Heart left ventricle (tissue), 16 donors: ENCODE measurements at regions not wholly inside any gene's neighbourhood (a gene's known extent, or its start where the extent isn't known, plus 50 kb on each side); places are given as distances from the start of the nearest gene placed in this dataset.

Experiments
- ATAC-seq, 4 donors: fragments of 200-7000 bp; cut with Tn5 transposase; one replicate each; pipeline ENCODE4 v1.9.1; 2020 to 2022; ENCODE audit warnings: moderate library complexity in 4 of 4, mild to moderate bottlenecking in 3 of 4, moderate number of reproducible peaks in 1 of 4
- DNase-seq, 5 donors: peaks; one replicate each; pipeline ENCODE4 v3.0.0-alpha.2; 2020
- H3K27ac ChIP-seq, 12 donors: fragments of 200-600 bp; sonication (generic) in 4 of 12; one replicate each; pipeline versions ENCODE4 v1.5.0 to v1.8.0; 2016 to 2022; ENCODE audit warnings: mild to moderate bottlenecking in 2 of 12
- H3K27me3 ChIP-seq, 9 donors: fragments of 200-600 bp; sonication (generic) in 2 of 9; one replicate each; pipeline versions ENCODE4 v1.5.1 to v1.8.0; 2016 to 2022; ENCODE audit warnings: mild to moderate bottlenecking in 3 of 9
- H3K36me3 ChIP-seq, 9 donors: fragments of 200-600 bp; sonication (generic) in 2 of 9; one replicate each; pipeline versions ENCODE4 v1.5.0 to v1.8.0; 2018 to 2022; ENCODE audit warnings: mild to moderate bottlenecking in 2 of 9
- H3K4me1 ChIP-seq, 12 donors: fragments of 200-600 bp; sonication (generic) in 4 of 12; one replicate each; pipeline versions ENCODE4 v1.5.0 to v1.8.0; 2016 to 2022; ENCODE audit warnings: mild to moderate bottlenecking in 3 of 12
- H3K4me3 ChIP-seq, 12 donors: fragments of 200-600 bp; sonication (generic) in 4 of 12; one replicate each; pipeline versions ENCODE4 v1.5.0 to v1.8.0; 2017 to 2022; ENCODE audit warnings: mild to moderate bottlenecking in 9 of 12, moderate library complexity in 4 of 12
- H3K9me3 ChIP-seq, 12 donors: fragments of 200-600 bp; sonication (generic) in 4 of 12; one replicate each; pipeline versions ENCODE4 v1.5.0 to v1.8.0; 2016 to 2022; ENCODE audit warnings: mild to moderate bottlenecking in 1 of 12
- POLR2A ChIP-seq, 2 donors: fragments of 450-650 bp; IDR thresholded peaks; one replicate each; pipeline ENCODE4 v1.6.1; 2017; ENCODE audit warnings: antibody characterized with exemption in 2 of 2, mild to moderate bottlenecking in 2 of 2, moderate library complexity in 2 of 2
- WGBS, 4 donors: extraction: QIAGEN DNeasy Blood & Tissue Kit in 2 of 4; methylation state at CpG; one replicate each; pipeline versions ENCODE4 v1.1.5 to v1.1.7; 2013 to 2018; 5-methylcytosine and 5-hydroxymethylcytosine counted together
- intact Hi-C, 10 donors: fragments of 100-400 bp; cut with DNase I; formaldehyde crosslinking; loops; one replicate each; pipeline versions ENCODE4 v1.11.1 to v1.14.2; 2022
- TF ChIP-seq, protein P1 (sequence below), 12 donors: fragments of 200-600 bp; sonication (generic) in 4 of 12; IDR thresholded peaks; one replicate each; pipeline versions ENCODE4 v1.5.0 to v1.8.0; 2018 to 2022; ENCODE audit warnings: antibody characterized with exemption in 12 of 12, mild to moderate bottlenecking in 5 of 12
- donor health status: ischemic (EF 13 %, LVEDD 7.1; RV severe dilation, severe dysfunction).
- donor health status: healthy with polysubstance abuse.
- donor health status: DM: no; HTN: yes; CAD: no.
- donor health status: DM: no; HTN: no; CAD: no.
- donor health status: ischemic (EF 25% LVEDD 6.9; RV normal size, moderate dysfunction).
- donor health status: ischemic (EF 25% LVEDD 5.7; RV mildly dilated, moderate dysfunction).
- donor health status: healthy.
- donor health status: DM: yes; HTN: yes; CAD: no.
- donor health status: ischemic (EF 35%, LVEDD 5.7; RV mildly dilated, moderate dysfunction).
- donor health status: nonischemic (EF 11% LVEDD 7.7; RV severe dilation, severe dysfunction).
- donor health status: DM: yes; HTN: yes; CAD: no.
- donor health status: PGD.
- donor health status: ischemic (EF 29% LVEDD 5.4; RV normal size, mild dysfunction).
- donor health status: nonischemic (EF 23%, LVEDD 6.1; RV moderate dilation, normal function).

DNA sequence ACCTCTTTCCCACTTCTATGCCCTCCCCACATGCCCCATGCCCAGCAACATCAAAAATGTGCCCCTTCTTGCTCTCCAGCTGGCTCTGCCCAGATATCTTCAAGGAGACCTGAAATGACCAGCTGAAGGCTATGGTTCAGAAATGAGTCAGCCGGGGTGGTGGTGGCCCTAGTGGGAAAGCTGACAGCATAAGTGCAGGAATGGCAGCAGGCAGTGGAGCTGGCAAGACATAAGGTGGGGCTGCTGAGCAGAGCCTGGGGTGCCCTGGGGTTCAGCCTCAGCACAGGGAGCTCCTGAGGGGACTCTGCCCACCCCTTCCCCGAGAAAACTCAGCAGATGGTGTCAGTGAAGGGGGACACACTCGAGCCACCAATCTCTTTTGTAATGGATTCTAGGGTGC is 593.4 kb downstream of the BUD13 start:
- intact Hi-C loops = no loop called here
- WGBS, 4 donors = 67 to 100% (median 87%) methylated on average over 3 of the region's 3 CpGs
- peaks cover 0 to 50% (median 10%) of the 10 kb centered on the region in 12 donors for H3K4me1 ChIP-seq
- no peaks in the 10 kb centered on the region for H3K36me3 ChIP-seq
- H3K27ac ChIP-seq = no peak overlapping the region
- H3K4me3 ChIP-seq = no peak overlapping the region
- no peak for DNase-seq
- no peak for ATAC-seq
- H3K27me3 ChIP-seq = no peaks in the 10 kb centered on the region
- no peaks in the 10 kb centered on the region for H3K9me3 ChIP-seq
- TF ChIP-seq, protein P1, sequence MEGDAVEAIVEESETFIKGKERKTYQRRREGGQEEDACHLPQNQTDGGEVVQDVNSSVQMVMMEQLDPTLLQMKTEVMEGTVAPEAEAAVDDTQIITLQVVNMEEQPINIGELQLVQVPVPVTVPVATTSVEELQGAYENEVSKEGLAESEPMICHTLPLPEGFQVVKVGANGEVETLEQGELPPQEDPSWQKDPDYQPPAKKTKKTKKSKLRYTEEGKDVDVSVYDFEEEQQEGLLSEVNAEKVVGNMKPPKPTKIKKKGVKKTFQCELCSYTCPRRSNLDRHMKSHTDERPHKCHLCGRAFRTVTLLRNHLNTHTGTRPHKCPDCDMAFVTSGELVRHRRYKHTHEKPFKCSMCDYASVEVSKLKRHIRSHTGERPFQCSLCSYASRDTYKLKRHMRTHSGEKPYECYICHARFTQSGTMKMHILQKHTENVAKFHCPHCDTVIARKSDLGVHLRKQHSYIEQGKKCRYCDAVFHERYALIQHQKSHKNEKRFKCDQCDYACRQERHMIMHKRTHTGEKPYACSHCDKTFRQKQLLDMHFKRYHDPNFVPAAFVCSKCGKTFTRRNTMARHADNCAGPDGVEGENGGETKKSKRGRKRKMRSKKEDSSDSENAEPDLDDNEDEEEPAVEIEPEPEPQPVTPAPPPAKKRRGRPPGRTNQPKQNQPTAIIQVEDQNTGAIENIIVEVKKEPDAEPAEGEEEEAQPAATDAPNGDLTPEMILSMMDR (IDR thresholded peaks at IDR 0.05) = no peak
- no peak for TF ChIP-seq POLR2A (IDR thresholded peaks at IDR 0.05)

DNA sequence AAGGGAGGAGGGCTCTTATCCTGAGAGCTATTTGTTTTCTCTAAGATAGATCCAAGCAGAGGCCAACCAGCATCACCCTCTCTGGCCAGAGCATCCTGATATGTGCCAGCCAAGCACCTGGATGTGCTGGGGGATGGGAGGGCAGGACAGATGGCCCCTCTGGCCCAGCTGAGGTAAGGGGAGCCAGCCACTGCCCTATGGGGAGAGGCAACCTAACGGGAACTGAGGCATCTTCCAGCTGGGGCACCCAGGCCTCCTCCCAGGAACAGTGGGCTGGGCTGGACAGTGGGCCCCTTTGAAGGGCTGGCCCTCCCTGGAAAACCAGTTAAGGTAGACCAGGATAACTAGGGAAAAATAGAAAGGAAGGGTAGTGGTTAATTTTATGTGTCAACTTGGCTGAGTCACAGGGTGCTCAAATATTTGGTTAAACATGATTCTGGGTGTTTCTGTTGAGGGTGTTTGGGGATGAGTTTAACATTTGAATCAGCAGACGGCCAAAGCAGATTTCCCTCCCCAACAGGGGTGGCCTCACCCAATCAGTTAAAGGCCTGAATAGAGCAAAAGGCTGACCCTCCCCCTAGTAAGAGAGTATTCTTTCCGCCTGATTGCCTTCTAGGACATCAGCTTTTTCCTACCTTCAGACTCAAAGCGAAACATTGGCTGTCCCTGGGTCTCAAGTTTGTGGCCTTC is 595.1 kb downstream of the BUD13 start:
- intact Hi-C loops = no loop called here
- TF ChIP-seq POLR2A (IDR thresholded peaks at IDR 0.05) = no peak
- TF ChIP-seq, protein P1 (IDR thresholded peaks at IDR 0.05) = no peak
- no peaks in the 10 kb centered on the region for H3K36me3 ChIP-seq
- WGBS, 4 donors = 94 to 99% (median 96%) methylated on average over 4 of the region's 4 CpGs
- peaks cover 0 to 45% (median 8%) of the 10 kb centered on the region in 12 donors for H3K4me1 ChIP-seq
- H3K27me3 ChIP-seq = peaks cover 0 to 5% (median 0%) of the 10 kb centered on the region in 9 donors
- no peak overlapping the region for H3K27ac ChIP-seq
- DNase-seq (no peak), ATAC-seq (no peak)
- no peaks in the 10 kb centered on the region for H3K9me3 ChIP-seq
- H3K4me3 ChIP-seq = no peak overlapping the region

DNA sequence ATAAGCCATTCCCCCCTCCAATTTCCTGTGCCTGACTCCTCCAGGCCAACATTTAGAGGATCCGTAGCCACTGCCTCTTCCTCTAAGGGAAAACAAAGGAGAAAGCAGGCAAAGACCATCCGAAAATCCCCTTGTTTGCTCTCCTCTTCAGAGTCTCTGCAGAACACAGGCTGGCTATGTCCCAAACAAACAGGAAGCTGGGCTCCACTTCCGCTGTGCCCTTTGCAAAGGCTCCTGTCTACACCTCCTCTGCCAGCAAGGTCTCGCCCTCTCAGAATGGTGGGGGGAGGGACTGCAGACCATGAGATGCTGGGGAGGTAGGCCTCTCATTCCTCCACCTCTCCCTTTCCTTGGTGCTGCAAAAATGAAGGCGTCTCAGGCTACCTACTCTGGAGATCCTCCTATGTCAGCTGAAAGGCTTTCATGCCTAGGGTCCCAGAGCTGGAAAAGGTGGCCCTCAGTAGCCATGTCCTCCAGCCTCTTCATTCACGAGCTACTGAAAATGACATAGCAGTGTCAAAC is 596.2 kb downstream of the BUD13 start:
- H3K27me3 ChIP-seq = peaks cover 0 to 5% (median 0%) of the 10 kb centered on the region in 9 donors
- intact Hi-C loops = no loop called here
- ATAC-seq (no peak), DNase-seq (no peak)
- H3K4me1 ChIP-seq = peaks cover 0 to 35% (median 7%) of the 10 kb centered on the region in 12 donors
- no peak for TF ChIP-seq POLR2A (IDR thresholded peaks at IDR 0.05)
- TF ChIP-seq, protein P1 (IDR thresholded peaks at IDR 0.05) = no peak
- no peak overlapping the region for H3K27ac ChIP-seq
- H3K9me3 ChIP-seq = no peaks in the 10 kb centered on the region
- 69 to 79% (median 74%) methylated on average over 6 of the region's 6 CpGs for WGBS, 4 donors
- H3K36me3 ChIP-seq = no peaks in the 10 kb centered on the region
- no peak overlapping the region for H3K4me3 ChIP-seq

DNA sequence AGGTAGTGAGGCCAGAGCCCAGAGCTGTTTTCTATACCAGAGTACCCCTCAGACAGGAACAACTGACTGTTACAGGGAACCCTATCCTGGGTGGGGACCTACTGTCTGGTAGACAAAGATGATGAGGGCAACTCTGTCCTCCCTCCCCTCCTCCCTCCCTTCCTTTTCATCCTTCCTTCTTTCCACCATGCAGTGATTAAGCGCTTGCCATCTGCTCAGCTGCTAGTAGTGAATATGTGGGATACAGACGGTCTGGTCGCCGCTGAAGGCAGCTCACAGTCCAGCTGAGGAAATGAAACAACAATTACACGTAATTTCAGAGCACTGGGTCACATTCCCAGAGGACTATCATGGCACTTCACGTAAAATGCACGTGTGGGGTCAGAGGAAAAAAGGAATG is 597.1 kb downstream of the BUD13 start:
- Histone ChIP-seq H3K27ac (no peak overlapping the region), H3K36me3 (no peaks in the 10 kb centered on the region), H3K4me1 (peaks cover 0 to 26% (median 3%) of the 10 kb centered on the region in 12 donors), H3K27me3 (peaks cover 0 to 5% (median 0%) of the 10 kb centered on the region in 9 donors), H3K4me3 (no peak overlapping the region), H3K9me3 (no peaks in the 10 kb centered on the region)
- DNase-seq (no peak), ATAC-seq (no peak)
- 58 to 68% (median 65%) methylated on average over 7 of the region's 7 CpGs for WGBS, 4 donors
- intact Hi-C loops = no loop called here
- TF ChIP-seq POLR2A (IDR thresholded peaks at IDR 0.05) = no peak
- TF ChIP-seq, protein P1 (IDR thresholded peaks at IDR 0.05) = no peak
